HCT116 (cell line): ENCODE measurements at regions not wholly inside any gene's neighbourhood (a gene's known extent, or its start where the extent isn't known, plus 50 kb on each side); places are given as distances from the start of the nearest gene placed in this dataset.

Source experiments
- ATAC-seq: fragments of 200-7000 bp; cut with Tn5 transposase; 2 replicates; pipeline ENCODE4 v1.9.1; 2020; ENCODE audit warnings: mild to moderate bottlenecking, moderate library complexity
- BruUV-seq: library from RNA; stranded (reverse); fragments of 400-500 nt; replicated peaks from 2 replicates; lab custom pipeline; 2021; lab: Mats Ljungman, UMichigan
- CTCF ChIA-PET: fragments of 300-600 bp; sonication (Branson Sonifier 250); formaldehyde crosslinking; loops from one replicate; lab custom pipeline; 2021; ENCODE audit warnings: antibody characterized with exemption; lab: Charles Lee
- POLR2A ChIA-PET: fragments of 300-600, 350-600 bp; sonication (Branson Sonifier 250); formaldehyde crosslinking; loops from one replicate; lab custom pipeline; 2021; ENCODE audit warnings: antibody characterized with exemption; lab: Charles Lee
- RAD21 ChIA-PET, 2 experiments: fragments of 300-600 bp; sonication (Branson Sonifier 250); formaldehyde crosslinking; loops; one replicate each; lab custom pipeline; 2023; ENCODE audit warnings: low total read pairs in 2 of 2; ENCODE audit not compliant: uncharacterized antibody in 2 of 2, unreplicated experiment in 2 of 2, low non-redundant PET in 1 of 2; lab: Charles Lee
- DNase-seq: peaks from one replicate; pipeline ENCODE4 v3.0.0-alpha.2; 2010; ENCODE audit warnings: low read depth, low spot score
- H2AFZ ChIP-seq: fragments of 200-600 bp; shearing (Covaris generic), sonication (generic); 2 replicates; pipeline ENCODE4 v1.6.1; 2017; ENCODE audit warnings: low read depth, mixed run types, mixed read lengths, antibody characterized with exemption, low read length; ENCODE audit not compliant: poor library complexity, severe bottlenecking
- H3K27ac ChIP-seq: 2 replicates; pipeline ENCODE4 v1.5.1; 2012; ENCODE audit warnings: low read depth, low read length
- H3K27me3 ChIP-seq: fragments of 200-600 bp; sonication (generic); 2 replicates; pipeline ENCODE4 v1.6.1; 2016; ENCODE audit warnings: mixed run types, low read length, mixed read lengths; ENCODE audit not compliant: insufficient read depth
- H3K36me3 ChIP-seq, 2 experiments: fragments of 200-500 bp in 1 of 2; fragments of 200-600 bp in 1 of 2; sonication (Bioruptor generic) in 1 of 2; sonication (generic) in 1 of 2; 2 replicates each; pipeline versions ENCODE4 v1.5.1 to v1.6.1; 2014 to 2016; ENCODE audit warnings: low read length in 2 of 2, inconsistent platforms in 1 of 2, mixed read lengths in 1 of 2, mixed run types in 1 of 2; ENCODE audit not compliant: insufficient read depth in 2 of 2, control insufficient read depth in 1 of 2
- H3K4me1 ChIP-seq, 2 experiments: fragments of 200-600 bp in 1 of 2; sonication (generic) in 1 of 2; 2 replicates each; pipeline versions ENCODE4 v1.5.1 to v1.6.1; 2012 to 2017; ENCODE audit warnings: low read length in 2 of 2, inconsistent platforms in 1 of 2, mild to moderate bottlenecking in 1 of 2, mixed read lengths in 1 of 2, mixed run types in 1 of 2, moderate library complexity in 1 of 2; ENCODE audit not compliant: insufficient read depth in 2 of 2, control insufficient read depth in 1 of 2
- H3K4me2 ChIP-seq: fragments of 200-600 bp; sonication (generic); 2 replicates; pipeline ENCODE4 v1.6.1; 2017; ENCODE audit warnings: mixed run types, low read length, mixed read lengths
- H3K4me3 ChIP-seq, 2 experiments: fragments of 200-600 bp in 1 of 2; sonication (generic) in 1 of 2; replicated peaks in 1 of 2; 2 replicates each; pipeline ENCODE4 v1.5.1; 2011 to 2016; ENCODE audit warnings: low read length in 2 of 2, control low read depth in 1 of 2, low read depth in 1 of 2, mild to moderate bottlenecking in 1 of 2, mixed read lengths in 1 of 2, mixed run types in 1 of 2
- H3K79me2 ChIP-seq: fragments of 200-600 bp; sonication (generic); 2 replicates; pipeline ENCODE4 v1.6.1; 2017; ENCODE audit warnings: mild to moderate bottlenecking, mixed run types, low read length, moderate library complexity, mixed read lengths; ENCODE audit not compliant: insufficient read depth
- H3K9ac ChIP-seq: fragments of 200-600 bp; sonication (generic); 2 replicates; pipeline ENCODE4 v1.6.1; 2016; ENCODE audit warnings: low read length, mixed read lengths
- H3K9me2 ChIP-seq: fragments of 200-600 bp; sonication (generic), shearing (Covaris generic); 2 replicates; pipeline ENCODE4 v1.6.1; 2017; ENCODE audit warnings: mixed run types, mild to moderate bottlenecking, moderate library complexity; ENCODE audit not compliant: insufficient read depth
- H3K9me3 ChIP-seq, 2 experiments: fragments of 200-500 bp in 1 of 2; fragments of 200-600 bp in 1 of 2; sonication (Bioruptor generic) in 1 of 2; sonication (generic) in 1 of 2; 2 replicates each; pipeline ENCODE4 v1.6.1; 2014 to 2017; ENCODE audit warnings: low read length in 2 of 2, mixed read lengths in 2 of 2, inconsistent platforms in 1 of 2, low read depth in 1 of 2, mild to moderate bottlenecking in 1 of 2, mixed run types in 1 of 2, moderate library complexity in 1 of 2; ENCODE audit not compliant: control insufficient read depth in 1 of 2, insufficient read depth in 1 of 2
- H4K20me1 ChIP-seq: fragments of 200-600 bp; sonication (generic), shearing (Covaris generic); 2 replicates; pipeline ENCODE4 v1.6.1; 2017; ENCODE audit warnings: mixed run types, mild to moderate bottlenecking, moderate library complexity; ENCODE audit not compliant: insufficient read depth
- ATF3 ChIP-seq: IDR thresholded peaks from 2 replicates; pipeline ENCODE4 v1.6.1; 2012
- CBX3 ChIP-seq: IDR thresholded peaks from 2 replicates; pipeline ENCODE4 v1.6.1; 2012; ENCODE audit warnings: low read depth
- CEBPB ChIP-seq: IDR thresholded peaks from 2 replicates; pipeline ENCODE4 v1.6.1; 2012; ENCODE audit warnings: low read depth
- CTCF ChIP-seq, 3 experiments: fragments of 200-600 bp in 1 of 3; sonication (generic) in 1 of 3; IDR thresholded peaks in 2 of 3; conservative IDR thresholded peaks in 1 of 3; 2 replicates each; pipeline ENCODE4 v1.5.1; 2012 to 2017; ENCODE audit warnings: low read depth in 2 of 3, low read length in 2 of 3, antibody characterized with exemption in 1 of 3, borderline replicate concordance in 1 of 3, control low read depth in 1 of 3, mild to moderate bottlenecking in 1 of 3, mixed read lengths in 1 of 3, mixed run types in 1 of 3, moderate library complexity in 1 of 3; ENCODE audit not compliant: insufficient read depth in 1 of 3
- EZH2 ChIP-seq: fragments of 200-600 bp; sonication (generic); IDR thresholded peaks from 2 replicates; pipeline ENCODE4 v1.6.1; 2017; ENCODE audit warnings: antibody characterized with exemption, mixed run types
- EZH2phosphoT487 ChIP-seq: fragments of 200-600 bp; IDR thresholded peaks from 2 replicates; pipeline ENCODE4 v1.6.1; 2018; ENCODE audit warnings: antibody characterized with exemption, borderline replicate concordance
- MAX ChIP-seq: IDR thresholded peaks from 2 replicates; pipeline ENCODE4 v1.6.1; 2012
- POLR2AphosphoS5 ChIP-seq: IDR thresholded peaks from 2 replicates; pipeline ENCODE4 v1.6.1; 2011; ENCODE audit warnings: mild to moderate bottlenecking, low read depth, low read length, moderate library complexity
- SP1 ChIP-seq: IDR thresholded peaks from 2 replicates; pipeline ENCODE4 v1.6.1; 2012; ENCODE audit warnings: low read depth
- TCF7L2 ChIP-seq: IDR thresholded peaks from 2 replicates; pipeline ENCODE4 v1.7.0; 2011; ENCODE audit warnings: borderline replicate concordance, inconsistent platforms; ENCODE audit not compliant: insufficient read depth, insufficient read length; ENCODE audit errors: extremely low read depth
- ZFX ChIP-seq: fragments of 450-650 bp; IDR thresholded peaks from 2 replicates; pipeline ENCODE4 v1.6.1; 2017
- ZNF274 ChIP-seq: fragments of 200-500 bp; sonication (Bioruptor generic); IDR thresholded peaks from 2 replicates; pipeline ENCODE4 v1.6.1; 2014; ENCODE audit warnings: mild to moderate bottlenecking, low read depth, low read length, inconsistent platforms
- intact Hi-C: fragments of 100-400 bp; cut with micrococcal nuclease; formaldehyde crosslinking; loops from 2 replicates; pipeline ENCODE4 v1.10.0; 2022

GRCh38 chr1:79845936-79846335 is 839.4 kb upstream of the ADGRL4 start:
- H3K9me2 ChIP-seq: no peaks in the 10 kb centered on the region
- DNase-seq (no peak), ATAC-seq (no peak)
- RAD21 ChIA-PET: no interaction called here
- BruUV-seq: no TSS peak
- TF ChIP-seq CEBPB (no peak), EZH2phosphoT487 (no peak), MAX (no peak), POLR2AphosphoS5 (no peak), CBX3 (no peak), EZH2 (no peak), ZNF274 (no peak), ATF3 (no peak), ZFX (no peak), SP1 (no peak), CTCF (IDR thresholded peaks at IDR 0.05 in 2 of 3, conservative IDR thresholded peaks at IDR 0.05 in 1 of 3; ENCODE audit: borderline replicate concordance in 1 of 3, insufficient read depth in 1 of 3, low read depth in 2 of 3, low read length in 2 of 3) (no peak), TCF7L2 (no peak)
- H3K4me1 ChIP-seq: no peaks in the 10 kb centered on the region
- POLR2A ChIA-PET: no interaction called here
- no peak overlapping the region for H2AFZ ChIP-seq
- no peak overlapping the region for H3K9ac ChIP-seq
- no peaks in the 10 kb centered on the region for H3K27me3 ChIP-seq
- H3K36me3 ChIP-seq: no peaks in the 10 kb centered on the region
- no peak overlapping the region for H3K4me2 ChIP-seq
- no peaks in the 10 kb centered on the region for H3K9me3 ChIP-seq
- H3K79me2 ChIP-seq: no peaks in the 10 kb centered on the region
- no peak overlapping the region for H3K27ac ChIP-seq
- H3K4me3 ChIP-seq: no peak overlapping the region
- CTCF ChIA-PET: no interaction called here
- H4K20me1 ChIP-seq: no peaks in the 10 kb centered on the region
- intact Hi-C loops: no loop called here
